Activated naive CD4-positive, alpha-beta T cell treated with anti-CD3 and anti-CD28 coated beads for 36 hours (primary cell): ENCODE measurements at regions not wholly inside any gene's neighbourhood (a gene's known extent, or its start where the extent isn't known, plus 50 kb on each side); places are given as distances from the start of the nearest gene placed in this dataset.

Experiments
- CTCF ChIA-PET: fragments of 350-600 bp; sonication (Branson Sonifier 250); formaldehyde crosslinking; loops from one replicate; lab custom pipeline; 2021; ENCODE audit warnings: antibody characterized with exemption; lab: Charles Lee
- DNase-seq: peaks from one replicate; pipeline ENCODE4 v3.0.0-alpha.2; 2020
- H3K27ac Mint-ChIP-seq: one replicate; pipeline ENCODE4 v1.8.0; 2021; ENCODE audit warnings: mild to moderate bottlenecking, mixed read lengths
- H3K27me3 Mint-ChIP-seq: one replicate; pipeline ENCODE4 v1.8.0; 2021; ENCODE audit warnings: low read depth, mixed read lengths
- H3K36me3 Mint-ChIP-seq: one replicate; pipeline ENCODE4 v1.8.0; 2021; ENCODE audit warnings: low read depth, mixed read lengths
- H3K4me1 Mint-ChIP-seq: one replicate; pipeline ENCODE4 v1.8.0; 2021; ENCODE audit warnings: low read depth, mixed read lengths
- H3K4me3 Mint-ChIP-seq: one replicate; pipeline ENCODE4 v1.8.0; 2021; ENCODE audit warnings: mild to moderate bottlenecking, moderate library complexity, mixed read lengths
- H3K9me3 Mint-ChIP-seq: one replicate; pipeline ENCODE4 v1.8.0; 2021; ENCODE audit warnings: mixed read lengths
- intact Hi-C: fragments of 100-400 bp; cut with micrococcal nuclease; formaldehyde crosslinking; loops from one replicate; pipeline ENCODE4 v1.15.1; 2023

DNA sequence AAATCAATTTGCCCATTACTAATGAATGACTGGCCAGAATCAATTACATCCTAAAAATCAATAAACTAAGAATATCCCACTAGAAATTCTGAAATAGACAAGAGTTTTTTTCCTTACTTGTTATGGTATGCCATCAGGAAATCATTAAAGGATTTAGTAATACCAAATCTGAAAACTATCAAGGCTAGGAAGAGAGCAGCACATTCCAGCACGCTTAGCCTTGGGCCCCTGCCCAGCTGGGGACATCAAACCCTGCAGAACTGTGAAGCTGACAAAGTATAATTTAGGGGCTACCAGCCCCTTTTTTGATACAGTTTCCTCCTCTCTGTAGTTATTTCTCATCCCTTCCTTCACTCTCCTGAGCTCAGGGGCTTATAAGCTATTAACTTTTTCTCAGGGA, 247.8 kb upstream of the ZC3H12C start:
- intact Hi-C loops: no loop called here
- Mint-ChIP-seq H3K9me3 (no peaks in the 10 kb centered on the region), H3K4me1 (no peaks in the 10 kb centered on the region), H3K36me3 (no peaks in the 10 kb centered on the region), H3K27me3 (no peaks in the 10 kb centered on the region), H3K4me3 (no peak overlapping the region), H3K27ac (no peak overlapping the region)
- CTCF ChIA-PET: no interaction called here
- DNase-seq: no peak

DNA sequence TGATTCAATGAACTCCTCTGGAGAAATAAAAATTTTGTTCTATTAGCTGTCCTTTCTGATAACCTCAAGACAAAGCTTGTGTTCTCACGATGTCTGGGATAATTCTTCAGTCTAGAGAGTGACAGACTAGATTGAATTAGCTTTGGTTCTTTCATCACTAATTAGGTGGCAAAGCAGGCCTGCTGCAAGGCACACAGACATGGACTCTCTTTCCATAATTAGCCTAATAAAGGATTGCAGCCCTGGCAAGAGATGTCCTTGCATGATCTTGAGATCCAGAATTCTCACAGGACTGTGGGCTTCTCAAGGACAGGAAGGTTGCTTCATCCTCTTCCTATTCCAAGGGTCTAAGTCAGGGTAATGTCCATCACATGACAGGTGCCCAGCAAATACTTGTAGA, 245.6 kb upstream of the ZC3H12C start:
- Mint-ChIP-seq H3K27ac (no peak overlapping the region), H3K27me3 (no peaks in the 10 kb centered on the region), H3K9me3 (no peaks in the 10 kb centered on the region), H3K36me3 (no peaks in the 10 kb centered on the region), H3K4me3 (no peak overlapping the region), H3K4me1 (no peaks in the 10 kb centered on the region)
- CTCF ChIA-PET: no interaction called here
- intact Hi-C loops: no loop called here
- DNase-seq: no peak

DNA sequence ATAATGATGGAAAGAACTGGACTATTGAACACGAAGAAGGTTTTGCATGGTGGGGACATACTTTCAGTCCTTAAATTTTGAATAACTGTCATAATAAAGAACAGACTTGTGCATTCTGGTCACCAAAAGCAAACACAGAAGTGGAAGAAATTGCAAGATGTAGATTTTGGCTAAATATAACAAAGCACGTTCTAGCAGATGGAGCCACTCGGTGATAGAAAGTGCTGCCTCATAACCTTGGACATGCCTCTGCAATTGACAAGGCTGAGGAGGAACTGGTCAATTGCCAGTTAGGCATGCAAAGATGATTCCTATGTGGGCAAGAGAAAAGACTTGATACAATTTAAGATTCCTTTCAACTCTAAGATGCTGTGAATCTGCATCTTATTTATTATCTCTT, 244.1 kb upstream of the ZC3H12C start:
- DNase-seq: no peak
- H3K9me3 Mint-ChIP-seq: no peaks in the 10 kb centered on the region
- no peaks in the 10 kb centered on the region for H3K27me3 Mint-ChIP-seq
- no peak overlapping the region for H3K27ac Mint-ChIP-seq
- H3K4me1 Mint-ChIP-seq: no peaks in the 10 kb centered on the region
- no peak overlapping the region for H3K4me3 Mint-ChIP-seq
- intact Hi-C loops: no loop called here
- CTCF ChIA-PET: no interaction called here
- H3K36me3 Mint-ChIP-seq: no peaks in the 10 kb centered on the region

DNA sequence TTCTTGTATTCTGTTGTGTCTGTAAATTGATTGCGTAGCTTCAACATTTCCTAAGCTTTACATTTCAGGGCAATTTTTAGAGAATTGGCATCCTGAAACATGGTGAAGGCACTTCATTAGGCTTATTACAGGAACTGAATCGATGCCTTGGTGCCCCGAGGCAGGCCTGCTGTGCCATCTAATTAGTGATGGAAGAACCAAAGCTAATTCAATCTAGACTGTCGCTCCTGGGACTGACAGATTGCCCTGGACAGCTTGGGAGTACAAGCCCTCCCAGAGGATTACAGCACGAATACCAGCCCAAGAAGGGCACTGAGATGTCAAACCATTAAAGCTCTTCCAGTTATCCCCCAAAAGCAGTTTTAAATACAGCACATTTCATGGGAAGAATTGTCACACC, 243.2 kb upstream of the ZC3H12C start:
- Mint-ChIP-seq H3K4me1 (no peaks in the 10 kb centered on the region), H3K9me3 (no peaks in the 10 kb centered on the region), H3K27ac (no peak overlapping the region), H3K4me3 (no peak overlapping the region), H3K27me3 (no peaks in the 10 kb centered on the region), H3K36me3 (no peaks in the 10 kb centered on the region)
- intact Hi-C loops: loop anchor here (5.0 kb wide), 1 partner anchor 527 kb away; no protein-coding TSS in a partner anchor
- CTCF ChIA-PET: no interaction called here
- DNase-seq: no peak

DNA sequence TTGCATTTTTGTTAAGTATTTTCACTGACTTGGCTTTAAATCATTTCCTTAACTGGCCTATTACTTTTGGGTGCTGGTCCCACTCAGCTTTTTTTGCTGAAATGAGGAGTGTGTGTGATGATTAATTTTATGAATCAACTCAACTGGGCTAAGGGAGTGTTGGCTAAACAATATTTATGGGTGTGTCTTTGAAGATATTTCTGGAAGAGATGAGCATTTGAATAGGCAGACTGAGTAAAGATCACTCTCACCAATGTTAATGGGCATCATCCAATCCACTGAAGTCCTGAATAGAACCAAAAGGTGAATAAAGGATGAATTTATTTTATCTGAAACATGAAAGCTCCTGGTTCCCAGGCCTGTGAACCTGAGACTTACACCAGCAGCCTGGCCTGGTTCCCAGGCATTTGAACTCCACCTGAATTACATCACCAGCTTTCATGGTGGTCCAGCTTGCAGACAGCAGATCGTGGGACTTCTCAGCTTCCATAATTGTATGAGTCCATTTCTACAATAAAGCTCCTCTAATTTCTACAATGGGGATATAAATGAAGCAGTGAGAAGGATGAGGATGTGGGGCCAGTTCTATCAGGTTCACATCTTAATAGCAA, 241.3 kb upstream of the ZC3H12C start:
- intact Hi-C loops: loop anchor here (5.0 kb wide), 1 partner anchor 525 kb away; no protein-coding TSS in a partner anchor
- H3K27ac Mint-ChIP-seq: no peak overlapping the region

DNA sequence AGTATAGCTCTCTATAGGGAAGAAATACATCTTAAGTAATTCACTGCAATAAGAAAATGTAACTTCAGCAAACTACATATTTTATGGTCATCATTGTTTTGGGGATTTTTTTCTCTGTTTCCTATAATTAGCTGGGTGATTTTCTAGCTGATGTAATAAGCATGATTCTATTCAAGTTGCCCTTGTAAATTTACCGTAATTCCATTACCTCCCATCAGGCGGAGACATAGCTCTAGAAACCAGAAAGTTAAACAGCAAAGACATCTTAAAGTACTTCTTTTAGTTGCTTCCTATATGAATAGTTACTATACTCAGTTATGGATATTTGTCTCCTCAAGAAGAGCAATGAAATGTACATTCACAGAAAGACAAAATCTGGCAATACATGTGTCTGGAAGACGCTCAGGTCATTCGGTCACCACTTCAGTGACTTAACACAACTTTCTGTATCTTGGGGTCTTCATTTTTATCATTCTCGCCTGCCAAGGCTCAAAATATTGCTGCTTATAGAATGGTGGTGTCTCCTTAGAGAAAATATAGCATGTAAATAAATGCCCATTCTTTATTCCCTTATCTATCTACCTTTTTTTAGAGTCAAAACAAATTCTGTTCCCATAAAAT, 239.9 kb upstream of the ZC3H12C start:
- Mint-ChIP-seq H3K27me3 (no peaks in the 10 kb centered on the region), H3K9me3 (no peaks in the 10 kb centered on the region), H3K4me3 (no peak overlapping the region), H3K36me3 (no peaks in the 10 kb centered on the region), H3K27ac (no peak overlapping the region), H3K4me1 (no peaks in the 10 kb centered on the region)
- peak; percentile 9 for DNase-seq
- CTCF ChIA-PET: interaction anchor here (1.0 to 1.2 kb wide), 3 partner anchors 31 to 134 kb away, joined by 3 to 5 read pairs (median 3); no protein-coding TSS in a partner anchor
- intact Hi-C loops: loop anchor here (1.0 to 5.0 kb wide), 2 partner anchors 86 to 524 kb away; no protein-coding TSS in a partner anchor

More for the DNA sequence above, 241.3 kb upstream of the ZC3H12C start:
- no peaks in the 10 kb centered on the region for H3K27me3 Mint-ChIP-seq
- no peaks in the 10 kb centered on the region for H3K9me3 Mint-ChIP-seq
- no peak overlapping the region for H3K4me3 Mint-ChIP-seq
- no peaks in the 10 kb centered on the region for H3K36me3 Mint-ChIP-seq
- CTCF ChIA-PET: interaction anchor here (0.6 to 1.2 kb wide), 2 partner anchors 32 to 740 kb away, joined by 3 read pairs; no protein-coding TSS in a partner anchor
- DNase-seq: no peak
- no peaks in the 10 kb centered on the region for H3K4me1 Mint-ChIP-seq

DNA sequence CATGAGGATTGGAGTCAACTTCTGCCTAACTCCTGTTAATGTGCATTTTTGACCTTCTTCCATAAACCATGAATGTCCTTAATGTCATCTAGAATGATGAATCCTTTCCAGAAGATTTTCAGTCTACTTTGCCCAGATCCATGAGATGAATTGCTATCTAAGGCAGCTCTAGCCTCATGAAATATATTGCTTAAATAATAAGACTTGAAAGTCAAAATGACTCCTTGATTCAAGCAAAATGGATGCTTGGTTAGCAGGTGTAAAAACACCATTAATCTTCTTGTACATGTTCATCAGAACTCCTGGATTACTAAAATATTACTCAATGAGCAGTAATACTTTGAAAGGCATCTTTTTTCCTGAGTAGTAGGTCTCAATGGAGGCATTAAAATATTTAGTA, 238.5 kb upstream of the ZC3H12C start:
- no peak overlapping the region for H3K27ac Mint-ChIP-seq
- no peaks in the 10 kb centered on the region for H3K36me3 Mint-ChIP-seq
- no peaks in the 10 kb centered on the region for H3K9me3 Mint-ChIP-seq
- no peaks in the 10 kb centered on the region for H3K4me1 Mint-ChIP-seq
- CTCF ChIA-PET: interaction anchor here (0.6 kb wide), 1 partner anchor 1938 kb away, joined by 5 read pairs; no protein-coding TSS in a partner anchor
- no peak overlapping the region for H3K4me3 Mint-ChIP-seq
- H3K27me3 Mint-ChIP-seq: no peaks in the 10 kb centered on the region
- DNase-seq: no peak
- intact Hi-C loops: loop anchor here (5.0 kb wide), 1 partner anchor 523 kb away; no protein-coding TSS in a partner anchor

DNA sequence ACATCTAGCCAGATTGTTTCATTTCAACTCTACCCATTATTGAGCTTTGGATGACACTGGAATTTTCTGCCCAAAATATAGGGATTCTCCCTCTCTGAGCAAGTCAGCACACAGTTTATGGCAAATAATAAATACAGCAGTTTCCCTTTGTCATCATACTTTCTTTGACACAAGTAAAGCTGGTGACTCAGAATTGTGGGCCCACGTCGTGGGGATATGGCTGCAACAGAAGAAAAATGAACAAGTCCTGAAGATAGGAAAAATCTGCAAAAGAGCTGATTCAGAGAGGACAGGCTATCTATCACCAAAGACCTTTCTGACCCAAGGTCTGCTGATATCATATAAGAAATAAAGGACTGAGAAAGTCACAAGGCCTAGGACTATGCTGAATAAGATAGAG, 236.3 kb upstream of the ZC3H12C start:
- Mint-ChIP-seq H3K4me3 (no peak overlapping the region), H3K27ac (no peak overlapping the region), H3K27me3 (no peaks in the 10 kb centered on the region), H3K4me1 (no peaks in the 10 kb centered on the region), H3K36me3 (no peaks in the 10 kb centered on the region), H3K9me3 (no peaks in the 10 kb centered on the region)
- CTCF ChIA-PET: no interaction called here
- DNase-seq: no peak
- intact Hi-C loops: no loop called here

DNA sequence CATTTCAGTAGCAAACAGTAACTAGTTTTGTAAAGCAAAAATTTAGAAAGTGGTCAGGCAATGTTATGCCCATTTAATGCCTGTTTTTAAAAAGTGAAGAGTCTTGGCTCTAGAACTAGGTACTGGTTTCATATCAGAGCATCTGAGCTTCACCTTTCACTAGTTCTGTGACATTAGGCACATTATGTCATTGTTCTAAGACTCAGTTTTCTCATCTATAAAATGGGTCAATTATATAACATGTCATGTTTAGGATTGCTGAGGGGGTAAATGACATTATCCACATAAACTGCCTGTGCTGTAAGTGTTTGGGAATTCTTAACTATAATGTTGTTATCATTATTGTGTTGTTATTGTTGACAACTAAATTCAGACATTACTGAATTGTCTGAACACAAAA, 235.6 kb upstream of the ZC3H12C start:
- no peaks in the 10 kb centered on the region for H3K9me3 Mint-ChIP-seq
- CTCF ChIA-PET: no interaction called here
- H3K27me3 Mint-ChIP-seq: no peaks in the 10 kb centered on the region
- H3K4me3 Mint-ChIP-seq: no peak overlapping the region
- intact Hi-C loops: no loop called here
- H3K27ac Mint-ChIP-seq: no peak overlapping the region
- H3K36me3 Mint-ChIP-seq: no peaks in the 10 kb centered on the region
- DNase-seq: no peak
- H3K4me1 Mint-ChIP-seq: no peaks in the 10 kb centered on the region

DNA sequence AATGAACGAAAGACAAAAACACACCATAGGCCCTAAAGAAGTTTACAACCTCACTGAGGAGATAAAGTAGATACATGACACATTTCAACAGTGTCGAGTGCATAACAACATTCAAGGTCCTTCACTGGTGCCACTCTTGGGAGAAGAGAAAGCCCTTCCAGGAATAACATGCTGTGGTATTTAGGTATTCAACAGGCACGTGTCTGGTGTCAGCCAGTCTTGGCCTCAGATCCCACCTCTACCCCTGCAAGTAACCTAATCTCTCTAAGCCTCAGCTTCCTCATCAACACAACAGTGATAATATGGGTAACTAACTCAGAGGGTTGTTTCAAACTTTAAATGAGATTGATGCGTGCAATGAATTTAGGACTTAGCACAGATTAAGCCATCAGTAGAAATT, 235.0 kb upstream of the ZC3H12C start:
- H3K4me1 Mint-ChIP-seq: no peaks in the 10 kb centered on the region
- no peak for DNase-seq
- CTCF ChIA-PET: no interaction called here
- no peaks in the 10 kb centered on the region for H3K36me3 Mint-ChIP-seq
- no peaks in the 10 kb centered on the region for H3K9me3 Mint-ChIP-seq
- intact Hi-C loops: no loop called here
- no peak overlapping the region for H3K4me3 Mint-ChIP-seq
- no peak overlapping the region for H3K27ac Mint-ChIP-seq
- H3K27me3 Mint-ChIP-seq: no peaks in the 10 kb centered on the region

DNA sequence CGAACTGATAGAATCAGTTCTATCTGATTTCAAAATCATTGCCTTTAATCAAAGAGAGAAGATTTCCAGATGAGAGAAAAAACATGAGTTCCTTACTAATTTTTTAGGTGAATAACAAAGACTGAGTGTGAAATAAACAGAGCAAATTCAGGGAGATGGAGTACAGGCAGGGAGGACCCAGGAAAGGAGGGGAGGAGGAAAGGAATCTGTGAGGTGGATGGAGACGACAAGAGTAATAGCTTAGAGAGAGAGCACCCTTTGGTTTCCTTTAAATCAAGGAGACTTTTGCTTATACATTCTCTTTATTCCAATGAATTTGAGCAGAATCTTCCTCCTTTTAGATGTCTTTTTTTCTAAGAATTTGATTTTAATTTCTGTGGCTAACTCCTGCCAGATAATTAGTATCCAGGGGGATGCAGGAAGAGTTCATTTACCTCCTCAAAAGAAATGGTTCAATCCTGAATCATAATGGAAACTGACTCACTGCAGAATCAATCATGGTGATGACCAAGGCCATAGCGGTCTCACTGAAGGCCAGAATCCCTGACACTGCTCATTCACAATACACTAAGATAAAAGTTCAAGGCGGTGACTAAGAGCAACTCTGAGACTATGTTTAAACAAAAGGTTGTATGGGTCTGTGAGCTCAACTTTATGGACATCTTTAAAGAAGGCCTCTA, 234.0 kb upstream of the ZC3H12C start:
- H3K27me3 Mint-ChIP-seq: no peaks in the 10 kb centered on the region
- H3K9me3 Mint-ChIP-seq: no peaks in the 10 kb centered on the region
- no peak overlapping the region for H3K4me3 Mint-ChIP-seq
- H3K4me1 Mint-ChIP-seq: no peaks in the 10 kb centered on the region
- H3K36me3 Mint-ChIP-seq: no peaks in the 10 kb centered on the region
- H3K27ac Mint-ChIP-seq: no peak overlapping the region
- no peak for DNase-seq
- CTCF ChIA-PET: no interaction called here
- intact Hi-C loops: no loop called here

DNA sequence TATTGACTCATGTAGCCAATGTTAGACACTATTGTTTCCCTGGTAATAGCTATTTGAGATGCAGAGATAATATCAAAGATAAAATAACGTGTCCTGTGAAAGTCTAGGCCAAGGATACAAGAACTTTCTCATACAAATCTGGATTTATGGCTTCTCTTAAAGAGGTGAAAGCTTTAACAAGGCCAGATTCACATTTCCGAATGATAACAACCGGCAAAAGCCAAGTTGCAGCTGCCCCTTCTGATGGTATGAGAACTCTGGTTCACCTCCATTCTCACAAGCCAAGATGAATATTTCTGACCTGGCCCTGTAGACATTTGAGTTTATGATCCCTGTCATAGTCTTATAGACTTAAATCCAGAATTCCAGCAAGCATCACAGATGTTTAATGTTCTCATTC, 230.4 kb upstream of the ZC3H12C start:
- H3K4me3 Mint-ChIP-seq: no peak overlapping the region
- CTCF ChIA-PET: no interaction called here
- no peak overlapping the region for H3K27ac Mint-ChIP-seq
- H3K9me3 Mint-ChIP-seq: no peaks in the 10 kb centered on the region
- no peaks in the 10 kb centered on the region for H3K36me3 Mint-ChIP-seq
- no peaks in the 10 kb centered on the region for H3K27me3 Mint-ChIP-seq
- DNase-seq: no peak
- intact Hi-C loops: no loop called here
- H3K4me1 Mint-ChIP-seq: no peaks in the 10 kb centered on the region
